SU-DHL-6 (cell line): ENCODE measurements at regions not wholly inside any gene's neighbourhood (a gene's known extent, or its start where the extent isn't known, plus 50 kb on each side); places are given as distances from the start of the nearest gene placed in this dataset.

Experiments
- H2AFZ ChIP-seq: fragments of 200-600 bp; sonication (generic); 2 replicates; pipeline ENCODE4 v1.6.1; 2014; ENCODE audit warnings: low read depth, mild to moderate bottlenecking, moderate library complexity, mixed read lengths, antibody characterized with exemption, low read length; ENCODE audit not compliant: severe bottlenecking
- H3F3A ChIP-seq: fragments of 200-600 bp; shearing (Covaris generic); 2 replicates; pipeline ENCODE4 v1.6.0; 2016; ENCODE audit warnings: antibody characterized with exemption, mild to moderate bottlenecking; ENCODE audit not compliant: insufficient read depth
- H3K27ac ChIP-seq: fragments of 200-600 bp; sonication (generic); 2 replicates; pipeline ENCODE4 v1.5.1; 2016; ENCODE audit warnings: low read depth, mild to moderate bottlenecking, low read length, moderate library complexity, mixed read lengths
- H3K27me3 ChIP-seq: fragments of 200-600 bp; sonication (generic), shearing (Covaris generic); 2 replicates; pipeline ENCODE4 v1.6.0; 2014; ENCODE audit warnings: mild to moderate bottlenecking, low read length
- H3K36me3 ChIP-seq: fragments of 200-600 bp; sonication (generic); 2 replicates; pipeline ENCODE4 v1.6.1; 2014; ENCODE audit warnings: mild to moderate bottlenecking, low read length, mixed read lengths
- H3K4me2 ChIP-seq: fragments of 300-600, 200-600 bp; shearing (Covaris generic), sonication (generic); 2 replicates; pipeline ENCODE4 v1.6.0; 2014; ENCODE audit warnings: low read length, low read depth, mild to moderate bottlenecking; ENCODE audit not compliant: poor library complexity, severe bottlenecking
- H3K4me3 ChIP-seq: fragments of 200-600 bp; sonication (generic); 2 replicates; pipeline ENCODE4 v1.5.1; 2014; ENCODE audit warnings: antibody characterized with exemption, low read length, mild to moderate bottlenecking, mixed read lengths; ENCODE audit not compliant: insufficient read depth, poor library complexity, severe bottlenecking
- H3K79me2 ChIP-seq: fragments of 200-600 bp; sonication (generic); 2 replicates; pipeline ENCODE4 v1.6.1; 2014; ENCODE audit warnings: mild to moderate bottlenecking, low read length, moderate library complexity; ENCODE audit not compliant: insufficient read depth
- H3K9ac ChIP-seq: fragments of 200-600 bp; sonication (generic); 2 replicates; pipeline ENCODE4 v1.7.0; 2014; ENCODE audit warnings: mild to moderate bottlenecking, low read length
- H3K9me2 ChIP-seq: fragments of 200-600 bp; sonication (generic); replicated peaks from 2 replicates; pipeline ENCODE4 v1.6.1; 2014; ENCODE audit warnings: low read length; ENCODE audit not compliant: insufficient read depth
- H3K9me3 ChIP-seq: fragments of 200-600 bp; sonication (generic); 2 replicates; pipeline ENCODE4 v1.6.1; 2014; ENCODE audit warnings: low read length, mixed read lengths; ENCODE audit not compliant: insufficient read depth
- H4K20me1 ChIP-seq: fragments of 200-600 bp; sonication (generic); 2 replicates; pipeline ENCODE4 v1.6.1; 2014; ENCODE audit warnings: low read depth, mild to moderate bottlenecking, antibody characterized with exemption, low read length, moderate library complexity, mixed read lengths
- EZH2phosphoT487 ChIP-seq: fragments of 200-600 bp; sonication (generic), shearing (Covaris generic); conservative IDR thresholded peaks from 2 replicates; pipeline ENCODE4 v1.6.1; 2018; ENCODE audit warnings: mild to moderate bottlenecking, antibody characterized with exemption, low read length, moderate library complexity, mixed read lengths
- TF ChIP-seq, protein P1 (sequence below): fragments of 200-600 bp; sonication (generic); IDR thresholded peaks from one replicate; pipeline ENCODE4 v1.5.1; 2017; ENCODE audit warnings: antibody characterized with exemption, mild to moderate bottlenecking, low read length, moderate library complexity; ENCODE audit not compliant: insufficient read depth, poor library complexity, severe bottlenecking

DNA sequence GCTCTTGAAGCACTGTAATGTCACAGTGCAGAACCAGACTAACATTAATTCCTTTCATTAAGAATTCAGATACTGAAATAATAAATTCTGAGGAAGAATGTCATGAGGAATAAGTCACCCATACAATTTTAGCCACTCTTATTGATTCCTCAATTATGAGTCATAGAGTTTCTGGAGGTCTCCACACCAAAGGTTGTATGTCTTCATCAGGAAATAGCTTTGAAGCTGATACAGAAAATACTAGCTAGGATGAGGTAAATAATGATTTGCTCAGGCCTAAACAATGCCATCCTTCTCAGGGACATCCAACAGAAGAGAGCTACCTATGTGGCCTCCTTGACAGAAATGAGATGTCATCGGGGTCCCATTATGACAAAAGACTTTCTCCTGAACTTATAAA, 238.8 kb downstream of the OR13H1 start:
- Histone ChIP-seq H3K9ac (no peak overlapping the region), H3K27me3 (no peaks in the 10 kb centered on the region), H3K36me3 (no peaks in the 10 kb centered on the region), H3K79me2 (no peaks in the 10 kb centered on the region), H3K9me3 (no peaks in the 10 kb centered on the region), H3K4me3 (no peak overlapping the region), H3K9me2 (no peaks in the 10 kb centered on the region), H2AFZ (no peak overlapping the region), H3F3A (no peaks in the 10 kb centered on the region), H3K4me2 (no peak overlapping the region), H3K27ac (no peak overlapping the region), H4K20me1 (no peaks in the 10 kb centered on the region)
- no peak for TF ChIP-seq EZH2phosphoT487
- TF ChIP-seq, protein P1, sequence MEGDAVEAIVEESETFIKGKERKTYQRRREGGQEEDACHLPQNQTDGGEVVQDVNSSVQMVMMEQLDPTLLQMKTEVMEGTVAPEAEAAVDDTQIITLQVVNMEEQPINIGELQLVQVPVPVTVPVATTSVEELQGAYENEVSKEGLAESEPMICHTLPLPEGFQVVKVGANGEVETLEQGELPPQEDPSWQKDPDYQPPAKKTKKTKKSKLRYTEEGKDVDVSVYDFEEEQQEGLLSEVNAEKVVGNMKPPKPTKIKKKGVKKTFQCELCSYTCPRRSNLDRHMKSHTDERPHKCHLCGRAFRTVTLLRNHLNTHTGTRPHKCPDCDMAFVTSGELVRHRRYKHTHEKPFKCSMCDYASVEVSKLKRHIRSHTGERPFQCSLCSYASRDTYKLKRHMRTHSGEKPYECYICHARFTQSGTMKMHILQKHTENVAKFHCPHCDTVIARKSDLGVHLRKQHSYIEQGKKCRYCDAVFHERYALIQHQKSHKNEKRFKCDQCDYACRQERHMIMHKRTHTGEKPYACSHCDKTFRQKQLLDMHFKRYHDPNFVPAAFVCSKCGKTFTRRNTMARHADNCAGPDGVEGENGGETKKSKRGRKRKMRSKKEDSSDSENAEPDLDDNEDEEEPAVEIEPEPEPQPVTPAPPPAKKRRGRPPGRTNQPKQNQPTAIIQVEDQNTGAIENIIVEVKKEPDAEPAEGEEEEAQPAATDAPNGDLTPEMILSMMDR, result no peak

DNA sequence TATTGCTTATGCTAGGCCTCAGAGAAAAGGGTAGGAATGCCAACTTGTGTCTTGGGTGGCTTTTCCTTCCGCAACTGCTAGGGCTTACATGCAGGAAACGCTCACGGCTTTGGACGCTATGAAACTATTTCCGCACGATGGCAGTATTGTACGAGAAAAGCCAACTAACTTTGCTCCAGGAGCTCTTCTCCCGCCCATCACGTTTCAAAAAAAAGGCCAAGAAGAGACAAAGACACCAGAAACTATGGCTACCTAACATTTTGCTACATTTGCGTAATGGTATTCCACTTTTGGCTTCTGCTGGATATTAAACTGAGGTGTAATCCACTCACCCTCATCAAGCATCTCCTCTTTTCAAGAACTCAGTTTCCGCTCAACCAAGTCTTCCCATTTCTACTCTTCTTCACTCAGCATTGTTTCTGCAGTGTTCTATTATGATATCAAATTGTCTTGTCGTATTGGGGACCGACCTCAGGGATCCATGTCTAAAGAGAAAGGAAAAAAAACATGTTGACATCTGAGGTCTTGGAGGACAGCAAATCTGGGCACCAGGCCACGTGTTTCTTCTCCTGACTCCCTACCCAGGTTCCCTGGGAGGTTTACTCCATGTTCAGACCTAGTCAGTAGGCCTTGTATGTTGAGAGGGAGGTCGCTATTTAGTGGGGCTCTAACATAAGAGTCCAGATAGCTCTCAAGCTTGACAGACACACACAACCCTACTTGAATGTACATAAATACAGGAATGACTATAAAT, 239.4 kb upstream of the STK26 start:
- no peaks in the 10 kb centered on the region for H3K79me2 ChIP-seq
- no peak overlapping the region for H3K9ac ChIP-seq
- H4K20me1 ChIP-seq, result no peaks in the 10 kb centered on the region
- H3K9me2 ChIP-seq, result no peaks in the 10 kb centered on the region
- no peak overlapping the region for H2AFZ ChIP-seq
- H3K27me3 ChIP-seq, result no peaks in the 10 kb centered on the region
- no peaks in the 10 kb centered on the region for H3K9me3 ChIP-seq
- no peak overlapping the region for H3K4me2 ChIP-seq
- no peaks in the 10 kb centered on the region for H3F3A ChIP-seq
- no peak overlapping the region for H3K4me3 ChIP-seq
- TF ChIP-seq, protein P1, result no peak
- TF ChIP-seq EZH2phosphoT487, result no peak
- H3K36me3 ChIP-seq, result no peaks in the 10 kb centered on the region
- no peak overlapping the region for H3K27ac ChIP-seq

- H3K36me3 ChIP-seq, result no peaks in the 10 kb centered on the region
- H3K4me2 ChIP-seq, result no peak overlapping the region
- TF ChIP-seq EZH2phosphoT487, result no peak
- TF ChIP-seq, protein P1, result no peak
Observed at GRCh38 chrX:131789664-131790063, 233.4 kb upstream of the STK26 start.

More at GRCh38 chrX:131789664-131790063, 233.4 kb upstream of the STK26 start:
- H3K27ac ChIP-seq, result no peak overlapping the region
- no peak overlapping the region for H3K9ac ChIP-seq
- H2AFZ ChIP-seq, result no peak overlapping the region
- no peaks in the 10 kb centered on the region for H3F3A ChIP-seq
- H3K4me3 ChIP-seq, result no peak overlapping the region
- no peaks in the 10 kb centered on the region for H3K79me2 ChIP-seq
- H3K9me3 ChIP-seq, result no peaks in the 10 kb centered on the region
- H3K27me3 ChIP-seq, result no peaks in the 10 kb centered on the region
- H3K9me2 ChIP-seq, result no peaks in the 10 kb centered on the region
- no peaks in the 10 kb centered on the region for H4K20me1 ChIP-seq
